ENCODE measurements at regions not wholly inside any gene's neighbourhood (a gene's known extent, or its start where the extent isn't known, plus 50 kb on each side); places are given as distances from the start of the nearest gene placed in this dataset.

DNA sequence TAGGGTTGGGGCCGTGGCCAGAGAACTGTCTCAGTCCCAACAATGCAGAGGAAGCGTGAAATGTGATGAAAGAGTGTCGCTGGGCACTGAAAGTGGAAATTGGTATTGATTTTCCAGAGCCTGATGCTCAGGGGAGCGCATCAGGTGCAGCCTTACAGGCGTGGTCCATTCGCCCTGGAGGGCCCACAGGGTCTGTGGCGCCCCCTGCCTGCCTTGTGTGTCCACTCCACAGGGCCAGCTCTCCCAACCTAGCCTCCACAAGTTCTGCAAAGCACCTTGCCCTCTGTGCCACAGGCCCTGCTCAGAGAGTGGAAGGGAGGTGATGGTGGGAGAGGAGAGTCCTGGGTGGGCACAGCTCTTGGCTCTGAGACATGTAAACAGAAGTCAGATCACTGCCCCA lies 54.9 kb upstream of the LMO1 start:
- Histone ChIP-seq H2AFZ (ENCODE audit: low read length) (no peak overlapping the region), H2BK5ac (ENCODE audit: low read depth, low read length) (no peak overlapping the region), H4K91ac (replicated peaks; ENCODE audit: insufficient read length, low read length) (no peak overlapping the region), H3K56ac (replicated peaks; ENCODE audit: insufficient read length, low read depth, low read length) (no peak overlapping the region), H3K14ac (ENCODE audit: insufficient read length) (no peak overlapping the region), H3K23me2 (ENCODE audit: low read depth, low read length) (no peaks in the 10 kb centered on the region), H2BK20ac (ENCODE audit: low read length) (no peak overlapping the region), H3K27ac (ENCODE audit: low read depth, low read length) (no peak overlapping the region), H3K4me3 (ENCODE audit: extremely low read depth in 1 of 4, insufficient read depth in 2 of 4, low read depth in 3 of 4, low read length in 4 of 4) (no peak overlapping the region), H3K4ac (replicated peaks; ENCODE audit: insufficient read length, low read depth, low read length) (no peak overlapping the region), H2BK15ac (ENCODE audit: low read length) (peak overlapping the region; percentile 19; the same call in 1 of the 2 replicates), H3K27me3 (replicated peaks in 1 of 4; ENCODE audit: control insufficient read depth in 3 of 4, extremely low read depth in 1 of 4, insufficient read depth in 3 of 4, low read length in 3 of 4) (peaks cover 0 to 3% (median 0%) of the 10 kb centered on the region in 4 experiments; a peak in 2 of 7 replicates), H3K4me2 (ENCODE audit: insufficient read depth in 1 of 2, low read depth in 2 of 2, low read length in 2 of 2) (no peak overlapping the region), H3K9ac (replicated peaks in 1 of 4; ENCODE audit: extremely low read depth in 1 of 4, low read depth in 3 of 4, low read length in 3 of 4) (peak overlapping the region in 1 of 4 experiments; percentile 37; a peak in 1 of 7 replicates), H4K5ac (ENCODE audit: insufficient read length, low read depth, low read length) (no peak overlapping the region), H3K9me3 (ENCODE audit: insufficient read depth in 2 of 2, low read depth in 1 of 2, low read length in 1 of 2) (peaks cover 4 to 7% of the 10 kb centered on the region in 2 experiments; a peak in 3 of 4 replicates), H3K23ac (ENCODE audit: insufficient read length) (no peak overlapping the region), H2AK5ac (ENCODE audit: low read depth, low read length) (no peak overlapping the region), H2BK120ac (replicated peaks; ENCODE audit: low read depth, low read length) (no peak overlapping the region), H3K79me2 (ENCODE audit: control insufficient read depth in 1 of 2, insufficient read depth in 2 of 2, low read length in 2 of 2) (no peaks in the 10 kb centered on the region), H4K20me1 (replicated peaks in 1 of 2; ENCODE audit: control insufficient read depth in 1 of 2, insufficient read depth in 2 of 2, low read length in 2 of 2) (no peaks in the 10 kb centered on the region), H2BK12ac (ENCODE audit: low read depth, low read length) (no peak overlapping the region), H4K8ac (ENCODE audit: extremely low read depth, insufficient read depth, low read length) (no peak overlapping the region), H3K79me1 (ENCODE audit: low read depth, low read length) (no peaks in the 10 kb centered on the region), H3K18ac (ENCODE audit: extremely low read depth, low read length) (no peak overlapping the region), H3K4me1 (replicated peaks in 1 of 4; ENCODE audit: control insufficient read depth in 3 of 4, insufficient read depth in 4 of 4, low read length in 3 of 4) (no peaks in the 10 kb centered on the region), H3K36me3 (ENCODE audit: control insufficient read depth in 2 of 4, insufficient read depth in 4 of 4, low read length in 3 of 4) (no peaks in the 10 kb centered on the region)
- CTCF ChIA-PET (ENCODE audit: partially characterized antibody), result interaction anchor here (0.7 to 11.2 kb wide), 48 partner anchors 10 to 348 kb away, joined by 3 to 110 read pairs (median 6); partner anchors contain the start of gene LMO1
- POLR2A ChIA-PET (ENCODE audit: partially characterized antibody), result interaction anchor here (0.9 kb wide), 1 partner anchor 48 kb away, joined by 4 read pairs; no protein-coding TSS in a partner anchor
- peak in 1 of 2 experiments; percentile 81 for DNase-seq (ENCODE audit: low read depth in 1 of 2, low spot score in 2 of 2)
- FAIRE-seq, result peak; percentile 89
- 39% methylated on average over 7 of the region's 7 CpGs; no CpG with 5 or more reads in 1 of the 2 experiments for WGBS, 2 experiments (ENCODE audit: extremely low coverage in 1 of 2, insufficient coverage in 1 of 2, insufficient read length in 1 of 2, insufficient replicate concordance in 2 of 2, low coverage in 1 of 2, low lambda C conversion rate in 2 of 2, missing lambda C conversion rate in 1 of 2)
- TF ChIP-seq FOSL1 (IDR thresholded peaks at IDR 0.05; ENCODE audit: insufficient read depth, low read depth, low read length) (no peak), BACH1 (IDR thresholded peaks at IDR 0.05; ENCODE audit: low read length) (no peak), CEBPB (IDR thresholded peaks at IDR 0.05; ENCODE audit: low read depth, low read length) (no peak), SIRT6 (IDR thresholded peaks at IDR 0.05; ENCODE audit: low read length) (no peak), SP1 (IDR thresholded peaks at IDR 0.05; ENCODE audit: low read depth, low read length) (no peak), EZH2 (IDR thresholded peaks at IDR 0.05; ENCODE audit: low read depth, low read length, severe bottlenecking) (no peak), CTCF (IDR thresholded peaks at IDR 0.05; ENCODE audit: control extremely low read depth in 1 of 3, insufficient read depth in 1 of 3, low read depth in 1 of 3, low read length in 3 of 3) (peak; percentile 90 to 92 (median 92)), GABPA (IDR thresholded peaks at IDR 0.05; ENCODE audit: borderline replicate concordance, insufficient read depth, low read length) (peak; percentile 32; the same call in 1 of the 2 replicates), POLR2AphosphoS5 (IDR thresholded peaks at IDR 0.05; ENCODE audit: low read depth, low read length) (no peak), POLR2A (IDR thresholded peaks at IDR 0.05; ENCODE audit: control extremely low read depth in 1 of 2, low read depth in 2 of 2, low read length in 2 of 2) (no peak), KDM4A (IDR thresholded peaks at IDR 0.05; ENCODE audit: low read depth, low read length, severe bottlenecking) (no peak), TAF7 (optimal IDR thresholded peaks at IDR 0.05; ENCODE audit: borderline replicate concordance, low read depth, low read length) (no peak)

All from H1 (cell line).